Cardiac muscle cell (in vitro differentiated cells and primary cell): ENCODE measurements at regions not wholly inside any gene's neighbourhood (a gene's known extent, or its start where the extent isn't known, plus 50 kb on each side); places are given as distances from the start of the nearest gene placed in this dataset.

Experiments used
- DNase-seq, 2 donors: peaks; one replicate each; pipeline versions ENCODE4 v3.0.0 to v3.0.0-alpha.2; 2010 to 2017; ENCODE audit warnings: low read depth in 1 of 2, low spot score in 1 of 2
- H3K27ac ChIP-seq: fragments of 200-600 bp; sonication (generic); 2 replicates; pipeline ENCODE4 v1.5.1; 2016
- H3K27me3 ChIP-seq: fragments of 200-600 bp; sonication (generic); 2 replicates; pipeline ENCODE4 v1.6.0; 2016; ENCODE audit warnings: control low read depth
- H3K36me3 ChIP-seq: fragments of 200-600 bp; sonication (generic); 2 replicates; pipeline ENCODE4 v1.5.1; 2016; ENCODE audit warnings: control low read depth
- H3K4me1 ChIP-seq: fragments of 200-600 bp; sonication (generic); 2 replicates; pipeline ENCODE4 v1.8.1; 2017; ENCODE audit warnings: low read depth, mild to moderate bottlenecking, mixed run types
- H3K4me3 ChIP-seq: fragments of 200-600 bp; sonication (generic); 2 replicates; pipeline ENCODE4 v1.5.1; 2016; ENCODE audit warnings: mild to moderate bottlenecking
- H3K9me3 ChIP-seq: fragments of 200-600 bp; sonication (generic); 2 replicates; pipeline ENCODE4 v1.5.1; 2017; ENCODE audit warnings: low read depth, mild to moderate bottlenecking, control low read depth
- TF ChIP-seq, protein P1 (sequence below): IDR thresholded peaks from 2 replicates; pipeline ENCODE4 v1.5.1; 2012; ENCODE audit warnings: low read depth, mild to moderate bottlenecking, low read length

DNA sequence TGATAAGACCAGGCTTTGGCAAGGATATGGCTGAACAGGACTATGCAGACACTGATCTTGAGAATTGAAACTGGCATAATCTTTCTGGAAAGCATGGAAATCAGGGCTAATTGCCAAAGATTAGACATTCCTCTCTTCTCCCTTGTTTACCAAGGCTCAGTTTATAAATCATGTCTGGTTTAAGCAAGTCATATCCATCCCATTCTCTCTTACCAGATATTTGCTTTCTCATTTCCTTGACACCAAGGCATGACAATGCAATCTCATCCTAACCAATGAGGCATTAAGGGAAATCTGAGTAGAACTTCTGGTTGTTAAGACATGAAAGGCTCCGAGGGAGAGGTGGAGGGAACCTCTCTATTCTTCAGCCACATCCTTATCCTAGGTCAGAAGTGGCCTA is 110.3 kb upstream of the CEP85L start:
- H3K4me1 ChIP-seq = peaks cover 9% of the 10 kb centered on the region
- no peaks in the 10 kb centered on the region for H3K36me3 ChIP-seq
- no peak for DNase-seq
- TF ChIP-seq, protein P1, sequence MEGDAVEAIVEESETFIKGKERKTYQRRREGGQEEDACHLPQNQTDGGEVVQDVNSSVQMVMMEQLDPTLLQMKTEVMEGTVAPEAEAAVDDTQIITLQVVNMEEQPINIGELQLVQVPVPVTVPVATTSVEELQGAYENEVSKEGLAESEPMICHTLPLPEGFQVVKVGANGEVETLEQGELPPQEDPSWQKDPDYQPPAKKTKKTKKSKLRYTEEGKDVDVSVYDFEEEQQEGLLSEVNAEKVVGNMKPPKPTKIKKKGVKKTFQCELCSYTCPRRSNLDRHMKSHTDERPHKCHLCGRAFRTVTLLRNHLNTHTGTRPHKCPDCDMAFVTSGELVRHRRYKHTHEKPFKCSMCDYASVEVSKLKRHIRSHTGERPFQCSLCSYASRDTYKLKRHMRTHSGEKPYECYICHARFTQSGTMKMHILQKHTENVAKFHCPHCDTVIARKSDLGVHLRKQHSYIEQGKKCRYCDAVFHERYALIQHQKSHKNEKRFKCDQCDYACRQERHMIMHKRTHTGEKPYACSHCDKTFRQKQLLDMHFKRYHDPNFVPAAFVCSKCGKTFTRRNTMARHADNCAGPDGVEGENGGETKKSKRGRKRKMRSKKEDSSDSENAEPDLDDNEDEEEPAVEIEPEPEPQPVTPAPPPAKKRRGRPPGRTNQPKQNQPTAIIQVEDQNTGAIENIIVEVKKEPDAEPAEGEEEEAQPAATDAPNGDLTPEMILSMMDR = no peak
- H3K4me3 ChIP-seq = no peak overlapping the region
- H3K27ac ChIP-seq = no peak overlapping the region
- no peaks in the 10 kb centered on the region for H3K9me3 ChIP-seq
- H3K27me3 ChIP-seq = no peaks in the 10 kb centered on the region

- DNase-seq = no peak
- Histone ChIP-seq H3K27ac (no peak overlapping the region), H3K4me3 (no peak overlapping the region), H3K4me1 (peaks cover 9% of the 10 kb centered on the region), H3K36me3 (no peaks in the 10 kb centered on the region), H3K9me3 (no peaks in the 10 kb centered on the region), H3K27me3 (no peaks in the 10 kb centered on the region)
- TF ChIP-seq, protein P1 = no peak
Observed at GRCh38 chr6:118758946-118759345, 107.6 kb upstream of the CEP85L start.

GRCh38 chr6:118755941-118756646 is 104.7 kb upstream of the CEP85L start:
- Histone ChIP-seq H3K36me3 (no peaks in the 10 kb centered on the region), H3K27ac (no peak overlapping the region), H3K4me1 (peaks cover 9% of the 10 kb centered on the region), H3K9me3 (no peaks in the 10 kb centered on the region), H3K4me3 (no peak overlapping the region), H3K27me3 (no peaks in the 10 kb centered on the region)
- DNase-seq = no peak
- TF ChIP-seq, protein P1 = no peak

- Histone ChIP-seq H3K36me3 (no peaks in the 10 kb centered on the region), H3K27ac (no peak overlapping the region), H3K4me1 (no peaks in the 10 kb centered on the region), H3K4me3 (no peak overlapping the region), H3K9me3 (no peaks in the 10 kb centered on the region), H3K27me3 (no peaks in the 10 kb centered on the region)
- DNase-seq = no peak
- TF ChIP-seq, protein P1 = no peak
Observed at GRCh38 chr6:118752803-118753202, 101.4 kb upstream of the CEP85L start.

DNA sequence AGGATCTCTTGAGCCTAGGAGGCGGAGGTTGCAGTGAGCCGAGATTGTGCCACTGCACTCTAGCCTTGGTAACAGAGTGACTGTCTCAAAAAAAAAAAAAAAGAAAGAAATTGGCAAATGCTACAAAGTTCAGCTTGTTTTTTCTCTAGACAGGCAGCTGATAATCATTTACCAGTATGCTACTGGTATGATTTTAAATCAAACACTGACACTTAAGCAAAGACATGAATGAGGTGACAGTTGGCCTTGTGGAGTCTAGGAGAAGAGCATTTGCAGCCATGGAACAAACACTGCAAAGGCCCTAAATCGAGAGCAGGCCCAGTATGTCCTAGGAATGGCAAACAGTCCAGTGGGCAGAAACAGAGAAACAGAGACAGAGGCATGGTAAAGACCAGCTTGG is 99.7 kb upstream of the CEP85L start:
- Histone ChIP-seq H3K9me3 (no peaks in the 10 kb centered on the region), H3K27ac (no peak overlapping the region), H3K27me3 (no peaks in the 10 kb centered on the region), H3K36me3 (no peaks in the 10 kb centered on the region), H3K4me3 (no peak overlapping the region), H3K4me1 (no peaks in the 10 kb centered on the region)
- TF ChIP-seq, protein P1 = no peak
- no peak for DNase-seq
